ENCODE measurements at regions not wholly inside any gene's neighbourhood (a gene's known extent, or its start where the extent isn't known, plus 50 kb on each side); places are given as distances from the start of the nearest gene placed in this dataset.

GRCh38 chr10:10821926-10822325, 195.7 kb upstream of the CELF2 start:
- TF ChIP-seq CTCF (optimal IDR thresholded peaks at IDR 0.05 in 1 of 3, IDR thresholded peaks at IDR 0.05 in 1 of 3, conservative IDR thresholded peaks at IDR 0.05 in 1 of 3; ENCODE audit: extremely low read depth in 1 of 3, insufficient read depth in 2 of 3, low read length in 3 of 3) (no peak), EZH2 (IDR thresholded peaks at IDR 0.05; ENCODE audit: low read length) (no peak)
